H1 (cell line): ENCODE measurements at regions not wholly inside any gene's neighbourhood (a gene's known extent, or its start where the extent isn't known, plus 50 kb on each side); places are given as distances from the start of the nearest gene placed in this dataset.

Experiments used
- CHD2 ChIP-seq: IDR thresholded peaks from 2 replicates; pipeline ENCODE4 v1.6.1; 2012; ENCODE audit warnings: low read length, improper control_type of control experiment
- CTCF ChIP-seq, 3 experiments: IDR thresholded peaks; 1 replicate in 2 of 3; 2 replicates in 1 of 3; pipeline versions ENCODE4 v1.5.1 to v1.6.1; 2011; ENCODE audit warnings: low read length in 3 of 3, mild to moderate bottlenecking in 3 of 3, inconsistent platforms in 2 of 3, low read depth in 1 of 3, moderate library complexity in 1 of 3; ENCODE audit not compliant: insufficient read depth in 1 of 3; ENCODE audit errors: control extremely low read depth in 1 of 3
- RNF2 ChIP-seq: fragments of 200-900, 300-1000 bp; sonication (generic); IDR thresholded peaks from 2 replicates; pipeline ENCODE4 v1.7.1; 2016; ENCODE audit warnings: borderline replicate concordance, low read depth, mild to moderate bottlenecking, antibody characterized with exemption, low read length; ENCODE audit not compliant: poor library complexity, severe bottlenecking; ENCODE audit errors: missing control alignments

GRCh38 chr9:2332663-2333062 lies 288.9 kb upstream of the VLDLR start (continued):
- no peak for TF ChIP-seq RNF2
- TF ChIP-seq CTCF (IDR thresholded peaks at IDR 0.05; ENCODE audit: control extremely low read depth in 1 of 3, insufficient read depth in 1 of 3, low read depth in 1 of 3, low read length in 3 of 3): no peak
- TF ChIP-seq CHD2: no peak
